Limb (tissue), 2 donors: ENCODE measurements at regions not wholly inside any gene's neighbourhood (a gene's known extent, or its start where the extent isn't known, plus 50 kb on each side); places are given as distances from the start of the nearest gene placed in this dataset.

Source experiments
- DNase-seq, 2 donors: peaks; one replicate each; pipeline ENCODE4 v3.0.0-alpha.2; 2016; ENCODE audit errors: extremely low spot score in 2 of 2

GRCh38 chr10:42971251-42971599, 105.6 kb upstream of the RET start:
- DNase-seq = no peak

- DNase-seq = no peak
Measured at GRCh38 chr10:42972946-42973345, 103.9 kb upstream of the RET start.

- DNase-seq = no peak
Measured at GRCh38 chr10:42973411-42973810, 103.5 kb upstream of the RET start.

- peak in 1 of 2 donors; percentile 20 for DNase-seq
Measured at GRCh38 chr10:42973870-42974692, 102.8 kb upstream of the RET start.

- no peak for DNase-seq
Measured at GRCh38 chr10:42974693-42975002, 102.2 kb upstream of the RET start.

GRCh38 chr10:42975005-42975493, 101.8 kb upstream of the RET start:
- peak in 1 of 2 donors; percentile 22 for DNase-seq

- DNase-seq = peak in 1 of 2 donors; percentile 18
Measured at GRCh38 chr10:42975558-42976340, 101.1 kb upstream of the RET start.

- no peak for DNase-seq
Measured at GRCh38 chr10:42976351-42977031, 100.4 kb upstream of the RET start.

- peak in 1 of 2 donors; percentile 21 for DNase-seq
Measured at GRCh38 chr10:42977032-42977416, 99.8 kb upstream of the RET start.

- peak in 1 of 2 donors; percentile 29 for DNase-seq
Measured at GRCh38 chr10:42979181-42979580, 97.7 kb upstream of the RET start.

- DNase-seq = peak in 1 of 2 donors; percentile 23
Measured at GRCh38 chr10:42979721-42980467, 97.0 kb upstream of the RET start.

GRCh38 chr10:42980553-42981357, 96.1 kb upstream of the RET start:
- peak in 1 of 2 donors; percentile 19 for DNase-seq

- DNase-seq = peak in 1 of 2 donors; percentile 20
Measured at GRCh38 chr10:42981358-42982236, 95.3 kb upstream of the RET start.

GRCh38 chr10:42982891-42983506, 93.9 kb upstream of the RET start:
- peak in 1 of 2 donors; percentile 23 for DNase-seq

- DNase-seq = no peak
Measured at GRCh38 chr10:42983591-42983990, 93.3 kb upstream of the RET start.

GRCh38 chr10:42984035-42984610, 92.7 kb upstream of the RET start:
- no peak for DNase-seq

GRCh38 chr10:42984761-42985325, 92.0 kb upstream of the RET start:
- DNase-seq = peak in 1 of 2 donors; percentile 26
